ENCODE measurements at regions not wholly inside any gene's neighbourhood (a gene's known extent, or its start where the extent isn't known, plus 50 kb on each side); places are given as distances from the start of the nearest gene placed in this dataset.
A peak's percentile ranks its signal among the peaks of the same experiment; 100 is the strongest.
"Not testable (repeated sequence)": the region's sequence is repeated elsewhere in the genome, so short reads cannot be mapped to it uniquely, and the experiment has no call there.

- DNase-seq (ENCODE audit: low read depth in 2 of 2, low spot score in 1 of 2), result not testable (repeated sequence)
Measured at GRCh38 chr16:29260683-29261426, 145.7 kb downstream of the NPIPB11 start.

- DNase-seq (ENCODE audit: low read depth in 2 of 2, low spot score in 1 of 2), result not testable (repeated sequence)
Measured at GRCh38 chr16:29259635-29260457, 146.7 kb downstream of the NPIPB11 start.

GRCh38 chr16:29258946-29259634 lies 147.4 kb downstream of the NPIPB11 start:
- DNase-seq (ENCODE audit: low read depth in 2 of 2, low spot score in 1 of 2), result not testable (repeated sequence)

GRCh38 chr16:29257419-29258336 lies 148.8 kb downstream of the NPIPB11 start:
- DNase-seq (ENCODE audit: low read depth in 2 of 2, low spot score in 1 of 2), result not testable (repeated sequence)

- no peak for DNase-seq (ENCODE audit: low read depth in 2 of 2, low spot score in 1 of 2)
Measured at GRCh38 chr16:29256501-29256981, 150.0 kb downstream of the NPIPB11 start.

- not testable (repeated sequence) for DNase-seq (ENCODE audit: low read depth in 2 of 2, low spot score in 1 of 2)
Measured at GRCh38 chr16:29255957-29256356, 150.6 kb downstream of the NPIPB11 start.

GRCh38 chr16:29255496-29255796 lies 151.1 kb downstream of the NPIPB11 start:
- DNase-seq (ENCODE audit: low read depth in 2 of 2, low spot score in 1 of 2), result not testable (repeated sequence)

DNA sequence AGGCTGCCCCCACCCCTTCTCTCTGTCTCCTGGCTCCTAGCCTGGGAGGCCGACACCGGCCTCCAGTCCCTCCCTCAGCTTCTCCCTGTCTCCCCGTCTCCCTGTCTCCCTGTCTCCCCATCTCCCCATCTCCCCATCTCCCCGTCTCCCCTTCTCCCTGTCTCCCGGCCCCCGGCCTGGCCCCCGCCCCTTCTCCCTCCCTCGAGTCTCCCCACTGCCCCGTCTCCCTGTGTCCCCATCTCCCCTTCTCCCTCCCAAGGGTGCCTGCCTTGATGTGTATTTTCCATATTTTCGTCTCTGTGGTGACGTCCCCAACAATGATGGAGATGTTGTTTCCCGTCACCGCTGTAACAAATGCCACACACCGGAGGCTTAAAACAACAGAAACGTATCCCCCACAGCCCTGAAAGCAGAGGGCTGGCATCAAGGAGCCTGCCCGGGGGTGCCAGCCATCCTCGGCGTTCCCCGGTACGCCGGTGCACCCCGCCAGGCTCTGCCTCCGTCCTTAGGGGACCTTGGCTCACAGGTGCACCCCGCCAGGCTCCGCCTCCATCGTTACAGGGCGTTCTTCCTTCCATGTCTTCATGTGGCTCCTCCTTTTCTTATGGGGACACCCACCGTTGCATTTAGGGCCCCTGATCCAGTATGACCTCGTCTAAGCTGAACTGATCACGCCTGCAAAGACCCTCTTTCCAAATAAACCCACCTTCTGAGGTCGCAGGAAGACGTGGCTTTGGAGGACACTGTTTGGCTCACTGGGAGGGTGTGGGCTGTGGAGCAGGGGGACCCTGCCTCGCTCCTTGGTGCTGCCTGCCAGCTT lies 151.6 kb downstream of the NPIPB11 start:
- no peak for DNase-seq (ENCODE audit: low read depth in 2 of 2, low spot score in 1 of 2)

DNA sequence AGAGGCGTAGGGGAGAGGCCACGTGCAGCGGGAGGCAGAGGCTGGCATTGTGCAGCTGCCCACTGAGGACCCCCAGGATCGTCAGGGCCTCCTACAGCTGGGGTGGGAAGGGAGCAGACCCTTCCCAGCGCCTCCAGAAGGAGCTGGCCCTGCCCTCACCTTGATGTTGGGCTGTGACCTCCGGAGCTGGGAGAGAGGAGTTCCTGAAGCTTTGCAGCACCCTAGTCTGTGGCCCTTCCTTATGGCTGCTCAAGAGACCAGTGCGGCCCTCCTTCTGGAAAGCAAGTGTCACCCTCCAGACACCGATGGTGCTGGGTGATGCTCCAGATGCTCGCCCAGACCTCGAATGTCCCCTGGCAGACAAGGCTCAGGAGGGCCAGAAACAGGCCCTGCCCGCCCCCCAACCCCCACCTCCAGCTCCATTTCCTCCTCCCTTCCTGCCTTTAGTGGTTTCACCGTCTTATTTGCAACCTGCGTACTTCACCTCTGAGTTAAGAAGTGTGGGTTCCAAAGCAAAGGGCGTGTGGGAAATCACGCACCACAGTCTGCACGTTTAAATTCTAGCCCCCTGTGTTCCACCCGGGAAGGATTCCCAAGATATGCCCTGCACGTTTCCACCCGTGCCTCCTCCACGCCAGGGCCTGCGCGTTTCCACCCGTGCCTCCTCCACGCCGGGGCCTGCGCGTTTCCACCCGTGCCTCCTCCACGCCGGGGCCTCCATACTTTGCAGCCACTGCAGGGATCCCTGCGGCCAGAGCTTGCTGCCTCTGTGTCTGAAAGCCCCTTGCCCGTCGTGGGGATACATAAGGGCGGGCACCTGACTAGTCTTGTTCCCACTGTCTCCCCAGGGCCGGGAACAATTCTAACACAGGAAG lies 152.6 kb downstream of the NPIPB11 start:
- DNase-seq (ENCODE audit: low read depth in 2 of 2, low spot score in 1 of 2), result not testable (repeated sequence)

- DNase-seq (ENCODE audit: low read depth in 2 of 2, low spot score in 1 of 2), result not testable (repeated sequence)
Measured at GRCh38 chr16:29253066-29253590, 153.4 kb downstream of the NPIPB11 start.

- DNase-seq (ENCODE audit: low read depth in 2 of 2, low spot score in 1 of 2), result not testable (repeated sequence)
Measured at GRCh38 chr16:29252311-29252710, 154.2 kb downstream of the NPIPB11 start.

- not testable (repeated sequence) for DNase-seq (ENCODE audit: low read depth in 2 of 2, low spot score in 1 of 2)
Measured at GRCh38 chr16:29251571-29252011, 154.9 kb downstream of the NPIPB11 start.

- DNase-seq (ENCODE audit: low read depth in 2 of 2, low spot score in 1 of 2), result not testable (repeated sequence)
Measured at GRCh38 chr16:29250923-29251434, 155.5 kb downstream of the NPIPB11 start.

- DNase-seq (ENCODE audit: low read depth in 2 of 2, low spot score in 1 of 2), result not testable (repeated sequence)
Measured at GRCh38 chr16:29250469-29250868, 156.0 kb downstream of the NPIPB11 start.

GRCh38 chr16:29248940-29249318 lies 157.6 kb downstream of the NPIPB11 start:
- not testable (repeated sequence) for DNase-seq (ENCODE audit: low read depth in 2 of 2, low spot score in 1 of 2)

DNA sequence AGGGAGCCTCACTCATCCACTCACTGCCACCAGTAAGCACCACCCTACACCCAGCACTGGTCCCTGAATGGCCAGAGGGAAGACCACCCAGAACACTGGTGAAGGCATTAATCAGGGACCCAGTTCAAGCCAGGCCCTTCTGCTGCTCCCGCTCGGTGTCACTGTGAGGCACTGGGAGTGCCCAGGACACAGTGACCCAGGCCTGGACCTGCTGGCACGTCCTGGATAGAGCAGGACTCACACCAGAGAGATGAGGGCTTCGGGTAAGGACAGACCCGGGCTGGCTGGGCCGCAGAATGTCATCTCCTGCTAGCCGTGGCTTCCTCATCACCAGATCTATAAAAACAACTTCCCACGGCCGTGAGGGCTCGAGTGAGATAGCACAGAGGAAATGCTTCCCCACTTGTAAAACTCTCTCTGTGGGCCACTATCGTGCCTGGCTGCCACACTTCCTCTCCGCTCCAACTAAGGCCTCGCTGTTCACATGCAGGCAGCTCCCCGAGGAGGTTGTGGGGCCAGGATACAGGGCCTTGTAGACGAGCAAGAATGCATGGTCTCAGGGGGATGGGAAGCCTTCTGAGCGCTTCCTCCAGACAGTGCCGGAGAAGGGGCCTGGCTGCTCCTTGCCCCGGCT lies 158.1 kb downstream of the NPIPB11 start:
- peak in 1 of 2 donors; percentile 3 for DNase-seq (ENCODE audit: low read depth in 2 of 2, low spot score in 1 of 2)

DNA sequence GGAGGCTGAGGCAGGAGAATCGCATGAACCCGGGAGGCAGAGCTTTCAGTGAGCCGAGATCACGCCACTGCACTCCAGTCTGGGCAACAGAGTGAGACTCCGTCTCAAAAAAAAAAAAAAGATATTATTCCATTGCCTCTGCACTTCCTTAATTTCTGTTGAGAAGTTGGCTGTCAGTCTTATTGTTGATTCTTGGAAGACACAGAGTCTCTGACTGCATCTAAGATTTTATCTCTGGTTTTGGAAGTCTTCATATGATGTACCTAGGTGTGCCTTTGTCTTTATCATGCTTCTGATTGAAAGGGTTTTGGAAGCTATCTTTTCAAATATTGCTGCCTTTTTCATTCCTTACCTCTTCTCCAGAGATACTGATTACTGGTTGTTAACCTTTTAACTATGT lies 160.4 kb downstream of the NPIPB11 start:
- not testable (repeated sequence) for DNase-seq (ENCODE audit: low read depth in 2 of 2, low spot score in 1 of 2)

DNA sequence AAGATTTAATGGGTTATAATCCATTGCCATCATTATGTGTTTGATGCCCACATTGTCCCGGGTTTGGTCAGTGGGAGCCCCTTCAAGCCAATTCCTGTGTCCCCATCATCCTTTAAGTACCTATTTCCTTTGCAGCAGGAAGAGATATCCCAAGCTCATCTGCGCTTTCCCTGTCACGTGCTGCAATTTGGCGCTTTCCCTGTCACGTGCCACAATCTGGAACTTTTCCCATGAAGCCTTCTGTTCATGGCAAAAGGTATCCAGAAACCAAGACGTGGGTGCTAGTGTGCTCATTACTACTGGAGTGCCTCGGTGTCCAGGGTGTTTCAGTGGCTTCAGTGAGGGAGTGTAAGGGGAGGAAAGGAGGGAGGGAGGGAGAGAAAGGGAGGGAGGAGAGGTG lies 168.5 kb downstream of the NPIPB11 start:
- no peak for DNase-seq (ENCODE audit: low read depth in 2 of 2, low spot score in 1 of 2)
